Lung (tissue), 11 donors: ENCODE measurements at regions not wholly inside any gene's neighbourhood (a gene's known extent, or its start where the extent isn't known, plus 50 kb on each side); places are given as distances from the start of the nearest gene placed in this dataset.

Experiments used
- ATAC-seq: fragments of 200-7000 bp; cut with Tn5 transposase; one replicate; pipeline ENCODE4 v1.9.1; 2020; ENCODE audit warnings: moderate number of reproducible peaks; ENCODE audit not compliant: insufficient read depth, low FRiP score
- DNase-seq, 3 donors: peaks; one replicate each; pipeline ENCODE4 v3.0.0-alpha.2; 2013 to 2017
- H3K27ac ChIP-seq, 2 donors: one replicate each; pipeline ENCODE4 v1.5.1; 2013; ENCODE audit warnings: mild to moderate bottlenecking in 2 of 2, moderate library complexity in 2 of 2, control low read depth in 1 of 2, inconsistent platforms in 1 of 2, low read depth in 1 of 2, low read length in 1 of 2
- H3K27me3 ChIP-seq, 3 donors: one replicate each; pipeline ENCODE4 v1.5.1; 2013; ENCODE audit warnings: low read length in 2 of 3; ENCODE audit not compliant: control insufficient read depth in 3 of 3, insufficient read depth in 3 of 3
- H3K36me3 ChIP-seq, 4 donors: one replicate each; pipeline ENCODE4 v1.5.1; 2013; ENCODE audit warnings: low read length in 4 of 4, mild to moderate bottlenecking in 1 of 4, moderate library complexity in 1 of 4; ENCODE audit not compliant: control insufficient read depth in 4 of 4, insufficient read depth in 4 of 4
- H3K4me1 ChIP-seq, 5 donors: one replicate each; pipeline ENCODE4 v1.5.1; 2013; ENCODE audit warnings: low read length in 5 of 5, mild to moderate bottlenecking in 2 of 5, moderate library complexity in 1 of 5; ENCODE audit not compliant: control insufficient read depth in 5 of 5, insufficient read depth in 5 of 5
- H3K4me3 ChIP-seq: one replicate; pipeline ENCODE4 v1.5.1; 2013; ENCODE audit warnings: mild to moderate bottlenecking, control low read depth, moderate library complexity
- H3K9ac ChIP-seq, 2 donors: one replicate each; pipeline ENCODE4 v1.5.1; 2013; ENCODE audit warnings: low read length in 2 of 2, control low read depth in 1 of 2; ENCODE audit not compliant: insufficient read depth in 1 of 2
- H3K9me3 ChIP-seq, 4 donors: one replicate each; pipeline ENCODE4 v1.5.1; 2013; ENCODE audit warnings: low read length in 3 of 4, mild to moderate bottlenecking in 1 of 4, moderate library complexity in 1 of 4; ENCODE audit not compliant: control insufficient read depth in 4 of 4, insufficient read depth in 3 of 4
- CTCF ChIP-seq: IDR thresholded peaks from 2 replicates; pipeline ENCODE4 v1.5.1; 2012; ENCODE audit warnings: mild to moderate bottlenecking; ENCODE audit errors: control extremely low read depth, extremely low read depth
- WGBS, 2 donors: extraction: QIAGEN DNeasy Blood & Tissue Kit; methylation state at CpG; one replicate each; pipeline ENCODE4 v1.1.7; 2013; 5-methylcytosine and 5-hydroxymethylcytosine counted together
- donor health status: control.
- donor health status: control.
- donor health status: Bipolar disorder and iron deficiency.
- donor health status: healthy.
- donor health status: DM: yes; HTN: yes; CAD: no.

- H3K4me1 ChIP-seq, result peaks cover 0 to 5% (median 0%) of the 10 kb centered on the region in 5 donors
- H3K27ac ChIP-seq, result no peak overlapping the region
- ATAC-seq (no peak), DNase-seq (peak in 2 of 3 donors; percentile 8 to 22)
- H3K27me3 ChIP-seq, result peaks cover 0 to 2% (median 0%) of the 10 kb centered on the region in 3 donors
- no peaks in the 10 kb centered on the region for H3K36me3 ChIP-seq
- WGBS, 2 donors, result 53 to 60% methylated on average over 16 of the region's 16 CpGs
- H3K4me3 ChIP-seq, result no peak overlapping the region
- TF ChIP-seq CTCF, result no peak
- no peak overlapping the region for H3K9ac ChIP-seq
- no peaks in the 10 kb centered on the region for H3K9me3 ChIP-seq
Observed at GRCh38 chr1:22292011-22292788, 149.3 kb upstream of the WNT4 start.

- no peak for TF ChIP-seq CTCF
- H3K4me1 ChIP-seq, result peaks cover 0 to 6% (median 0%) of the 10 kb centered on the region in 5 donors
- H3K4me3 ChIP-seq, result no peak overlapping the region
- ATAC-seq, result no peak
- no peak overlapping the region for H3K27ac ChIP-seq
- no peak overlapping the region for H3K9ac ChIP-seq
- DNase-seq, result no peak
- peaks cover 0 to 7% (median 2%) of the 10 kb centered on the region in 3 donors for H3K27me3 ChIP-seq
- H3K36me3 ChIP-seq, result no peaks in the 10 kb centered on the region
- H3K9me3 ChIP-seq, result no peaks in the 10 kb centered on the region
- WGBS, 2 donors, result 70 to 77% methylated on average over 2 of the region's 2 CpGs
Observed at GRCh38 chr1:22295396-22295795, 152.5 kb upstream of the WNT4 start.

- Histone ChIP-seq H3K36me3 (no peaks in the 10 kb centered on the region), H3K27me3 (peaks cover 0 to 9% (median 2%) of the 10 kb centered on the region in 3 donors), H3K4me1 (peaks cover 0 to 6% (median 0%) of the 10 kb centered on the region in 5 donors), H3K9ac (no peak overlapping the region), H3K27ac (no peak overlapping the region), H3K4me3 (no peak overlapping the region), H3K9me3 (peaks cover 0 to under 1% (median 0%) of the 10 kb centered on the region in 4 donors)
- ATAC-seq (no peak), DNase-seq (no peak)
- WGBS, 2 donors, result 75 to 89% methylated on average over 8 of the region's 8 CpGs
- TF ChIP-seq CTCF, result no peak
Observed at GRCh38 chr1:22295856-22296255, 153.0 kb upstream of the WNT4 start.
